GM18520 (cell line): ENCODE measurements at regions not wholly inside any gene's neighbourhood (a gene's known extent, or its start where the extent isn't known, plus 50 kb on each side); places are given as distances from the start of the nearest gene placed in this dataset.

Experiments
- ATAC-seq: cut with Tn5 transposase; IDR thresholded peaks from one replicate; pipeline ENCODE4 v1.9.1; 2021; ENCODE audit not compliant: unreplicated experiment

GRCh38 chr1:163013826-163014600 lies 55.1 kb upstream of the RGS4 start:
- ATAC-seq, result no peak

GRCh38 chr1:163006051-163006834 lies 62.9 kb upstream of the RGS4 start:
- ATAC-seq, result no peak

- ATAC-seq, result no peak
Observed at GRCh38 chr1:162997499-162998285, 71.5 kb upstream of the RGS4 start.

GRCh38 chr1:162996261-162996660 lies 72.9 kb upstream of the RGS4 start:
- ATAC-seq, result no peak

- ATAC-seq, result no peak
Observed at GRCh38 chr1:162994921-162995320, 74.2 kb upstream of the RGS4 start.

- no peak for ATAC-seq
Observed at GRCh38 chr1:162993846-162994245, 75.3 kb upstream of the RGS4 start.

GRCh38 chr1:162992945-162993344 lies 76.2 kb upstream of the RGS4 start:
- ATAC-seq, result no peak

- no peak for ATAC-seq
Observed at GRCh38 chr1:162991444-162991843, 77.7 kb upstream of the RGS4 start.

GRCh38 chr1:162990665-162991064 lies 78.5 kb upstream of the RGS4 start:
- no peak for ATAC-seq

- no peak for ATAC-seq
Observed at GRCh38 chr1:162988869-162989268, 80.3 kb upstream of the RGS4 start.

GRCh38 chr1:162987866-162988265 lies 81.3 kb upstream of the RGS4 start:
- no peak for ATAC-seq

GRCh38 chr1:162985816-162986435 lies 83.2 kb upstream of the RGS4 start:
- ATAC-seq, result no peak

GRCh38 chr1:162984699-162985098 lies 84.5 kb upstream of the RGS4 start:
- no peak for ATAC-seq

- ATAC-seq, result no peak
Observed at GRCh38 chr1:162983671-162984425, 85.3 kb upstream of the RGS4 start.

- no peak for ATAC-seq
Observed at GRCh38 chr1:162982364-162982763, 86.8 kb upstream of the RGS4 start.

- no peak for ATAC-seq
Observed at GRCh38 chr1:162977944-162978568, 91.1 kb upstream of the RGS4 start.

GRCh38 chr1:162976628-162977027 lies 92.5 kb upstream of the RGS4 start:
- no peak for ATAC-seq

GRCh38 chr1:162974810-162975209 lies 94.4 kb upstream of the RGS4 start:
- ATAC-seq, result no peak

- ATAC-seq, result no peak
Observed at GRCh38 chr1:162973381-162973795, 95.8 kb upstream of the RGS4 start.

GRCh38 chr1:162972773-162973172 lies 96.4 kb upstream of the RGS4 start:
- no peak for ATAC-seq
